ENCODE measurements at regions not wholly inside any gene's neighbourhood (a gene's known extent, or its start where the extent isn't known, plus 50 kb on each side); places are given as distances from the start of the nearest gene placed in this dataset.

GRCh38 chr5:7955476-7955875 lies 86.5 kb downstream of the MTRR start:
- no peak for DNase-seq

- no peak for DNase-seq
Measured at GRCh38 chr5:7957329-7957728, 88.4 kb downstream of the MTRR start.

GRCh38 chr5:7960142-7960541 lies 91.2 kb downstream of the MTRR start:
- no peak for DNase-seq

- no peak for DNase-seq
Measured at GRCh38 chr5:7961540-7961939, 92.6 kb downstream of the MTRR start.

GRCh38 chr5:7970816-7971215 lies 101.9 kb downstream of the MTRR start:
- DNase-seq, result no peak

GRCh38 chr5:7976411-7977190 lies 107.7 kb downstream of the MTRR start:
- DNase-seq, result no peak

GRCh38 chr5:7978114-7978513 lies 109.2 kb downstream of the MTRR start:
- no peak for DNase-seq

- DNase-seq, result no peak
Measured at GRCh38 chr5:7978991-7979390, 110.0 kb downstream of the MTRR start.

GRCh38 chr5:7980881-7981280 lies 111.9 kb downstream of the MTRR start:
- DNase-seq, result no peak

- DNase-seq, result no peak
Measured at GRCh38 chr5:7983433-7983832, 114.5 kb downstream of the MTRR start.

GRCh38 chr5:7991125-7991821 lies 122.3 kb downstream of the MTRR start:
- DNase-seq, result no peak

- no peak for DNase-seq
Measured at GRCh38 chr5:7995688-7996294, 126.8 kb downstream of the MTRR start.

GRCh38 chr5:8005416-8005815 lies 136.5 kb downstream of the MTRR start:
- DNase-seq, result no peak

GRCh38 chr5:8012131-8012977 lies 143.4 kb downstream of the MTRR start:
- DNase-seq, result no peak

- no peak for DNase-seq
Measured at GRCh38 chr5:8013948-8014710, 145.2 kb downstream of the MTRR start.

GRCh38 chr5:8019719-8020218 lies 150.8 kb downstream of the MTRR start:
- no peak for DNase-seq

- DNase-seq, result no peak
Measured at GRCh38 chr5:8020861-8021514, 152.0 kb downstream of the MTRR start.

GRCh38 chr5:8028243-8028642 lies 159.3 kb downstream of the MTRR start:
- DNase-seq, result no peak

- DNase-seq, result no peak
Measured at GRCh38 chr5:8033261-8033660, 164.3 kb downstream of the MTRR start.

GRCh38 chr5:8034852-8035251 lies 165.9 kb downstream of the MTRR start:
- no peak for DNase-seq

- DNase-seq, result no peak
Measured at GRCh38 chr5:8048920-8049319, 180.0 kb downstream of the MTRR start.

All from activated CD4-positive, alpha-beta T cell treated with anti-CD3 and anti-CD28 coated beads, Interleukin-2, amount 50 U/mL, for 1 hour (primary cell).